ENCODE measurements at regions not wholly inside any gene's neighbourhood (a gene's known extent, or its start where the extent isn't known, plus 50 kb on each side); places are given as distances from the start of the nearest gene placed in this dataset.
A peak's percentile ranks its signal among the peaks of the same experiment; 100 is the strongest.
"Not testable (repeated sequence)": the region's sequence is repeated elsewhere in the genome, so short reads cannot be mapped to it uniquely, and the experiment has no call there.

DNA sequence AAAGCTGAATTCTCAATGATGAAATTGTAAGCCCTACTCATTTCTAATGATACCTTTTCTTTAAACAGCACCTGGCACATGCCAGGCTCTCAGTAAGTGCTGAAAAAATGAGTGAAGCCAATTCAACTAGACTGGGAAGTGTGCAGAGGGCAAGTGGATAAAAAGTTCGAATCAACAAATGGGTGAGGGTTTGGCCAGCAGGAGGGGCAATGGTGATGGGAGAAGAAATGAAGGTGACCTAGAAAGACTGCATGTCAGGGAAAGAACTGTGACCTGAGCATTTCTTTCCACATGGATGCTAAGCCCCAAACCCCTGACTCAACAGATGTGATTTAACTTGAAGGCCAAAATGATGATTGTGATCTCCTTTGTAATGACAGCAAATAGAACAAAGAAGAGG, 54.6 kb downstream of the DKK1 start:
- DNase-seq = no peak

DNA sequence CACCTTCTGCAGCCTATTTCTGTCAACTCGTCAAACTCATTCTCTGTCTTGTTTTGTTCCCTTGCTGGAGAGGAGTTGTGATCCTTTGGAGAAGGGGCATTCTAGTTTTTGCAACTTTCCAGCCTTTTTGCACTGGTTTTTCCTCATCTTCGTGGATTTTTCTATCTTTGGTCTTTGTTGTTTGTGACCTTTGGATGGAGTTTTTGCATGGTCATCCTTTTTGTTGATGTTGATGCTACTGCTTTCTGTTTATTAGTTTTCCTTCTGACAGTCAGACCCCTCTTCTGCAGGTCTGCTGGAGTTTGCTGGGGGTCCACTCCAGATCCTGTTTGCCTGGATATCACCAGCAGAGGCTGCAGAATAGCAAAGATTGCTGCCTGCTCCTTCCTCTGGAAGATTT, 60.1 kb downstream of the DKK1 start:
- DNase-seq = not testable (repeated sequence)

GRCh38 chr10:52376694-52377354, 62.7 kb downstream of the DKK1 start:
- no peak for DNase-seq

DNA sequence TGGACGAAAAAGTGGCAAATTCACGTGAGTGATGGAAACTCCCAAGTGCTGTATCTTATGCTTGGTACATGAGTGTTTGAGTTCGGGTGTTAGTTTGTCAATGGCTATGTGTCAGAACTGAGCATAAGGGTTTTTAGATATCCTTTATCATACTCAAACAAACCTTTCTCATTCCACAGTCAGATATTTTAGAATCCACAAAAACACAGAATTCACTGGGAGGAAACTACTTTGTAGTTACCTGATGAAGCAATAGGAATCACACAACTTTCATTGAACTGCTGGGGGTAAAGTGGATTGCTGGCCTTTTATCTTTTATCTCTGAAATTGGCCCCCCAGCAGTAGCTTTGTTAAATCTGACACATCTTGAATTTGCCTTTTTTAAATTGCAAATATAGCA, 64.0 kb downstream of the DKK1 start:
- no peak for DNase-seq

GRCh38 chr10:52379287-52379686, 65.2 kb downstream of the DKK1 start:
- DNase-seq = no peak

DNA sequence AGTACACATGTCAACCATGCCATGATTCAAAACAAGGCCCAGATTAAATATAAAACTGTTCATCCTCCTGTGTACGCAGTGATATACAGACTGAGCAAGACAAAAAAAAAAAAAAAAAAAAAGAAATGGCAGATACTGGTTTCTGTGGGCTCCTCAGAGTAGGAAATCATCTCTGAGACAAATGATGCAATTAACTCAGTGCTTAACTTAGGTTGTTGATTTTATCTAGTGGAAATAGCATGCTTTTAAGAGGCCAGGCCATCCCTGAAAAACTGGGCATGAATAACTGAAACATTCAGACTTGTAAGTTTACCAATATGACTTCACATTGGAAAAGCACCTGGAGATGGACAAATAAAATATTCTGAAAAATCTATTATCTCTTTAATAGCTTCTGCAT, 69.0 kb downstream of the DKK1 start:
- DNase-seq = no peak

DNA sequence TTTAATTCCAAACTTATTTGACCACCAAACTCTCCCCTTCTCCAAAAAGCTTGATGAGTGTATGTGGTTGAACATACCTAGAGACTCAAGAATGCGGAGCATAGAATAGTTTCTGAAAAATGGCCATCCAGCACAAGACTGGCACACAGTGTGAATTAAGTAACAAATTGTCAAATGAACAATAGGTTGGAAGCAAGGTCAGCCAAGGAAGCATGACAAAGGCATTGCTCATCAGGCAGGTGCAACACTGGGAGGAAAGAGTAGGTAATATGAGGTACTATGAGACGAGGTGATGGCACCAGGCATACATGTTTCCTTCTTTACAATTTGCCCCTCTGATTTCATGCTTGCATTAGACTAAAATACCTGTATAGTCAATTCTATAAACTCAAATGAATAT, 73.7 kb downstream of the DKK1 start:
- DNase-seq = no peak

DNA sequence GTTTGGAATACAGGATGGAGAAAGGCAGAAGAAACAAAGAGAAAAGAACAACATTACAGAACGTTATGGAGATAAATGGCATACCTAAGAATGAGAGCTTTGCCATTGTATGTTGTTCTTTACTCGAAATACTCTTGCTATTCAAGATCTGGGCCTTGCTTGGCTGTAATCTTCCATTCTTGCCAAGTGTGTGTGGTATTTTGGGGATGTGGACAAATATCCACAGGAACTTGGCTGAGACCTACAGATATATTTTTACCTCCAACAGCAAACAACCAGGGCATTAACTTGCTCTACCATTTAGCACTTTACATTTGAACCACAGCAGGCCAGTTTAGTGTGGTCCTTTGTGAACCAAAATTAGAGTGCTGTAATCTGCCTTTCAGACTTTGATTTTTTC, 76.3 kb downstream of the DKK1 start:
- no peak for DNase-seq

- no peak for DNase-seq
Observed at GRCh38 chr10:52391927-52392602, 78.0 kb downstream of the DKK1 start.

- no peak for DNase-seq
Observed at GRCh38 chr10:52394246-52394645, 80.2 kb downstream of the DKK1 start.

GRCh38 chr10:52400562-52400961, 86.5 kb downstream of the DKK1 start:
- no peak for DNase-seq

- DNase-seq = not testable (repeated sequence)
Observed at GRCh38 chr10:52403801-52404200, 89.7 kb downstream of the DKK1 start.

- no peak for DNase-seq
Observed at GRCh38 chr10:52409195-52409594, 95.1 kb downstream of the DKK1 start.

- DNase-seq = no peak
Observed at GRCh38 chr10:52409928-52410327, 95.8 kb downstream of the DKK1 start.

GRCh38 chr10:52410916-52411315, 96.8 kb downstream of the DKK1 start:
- no peak for DNase-seq

DNA sequence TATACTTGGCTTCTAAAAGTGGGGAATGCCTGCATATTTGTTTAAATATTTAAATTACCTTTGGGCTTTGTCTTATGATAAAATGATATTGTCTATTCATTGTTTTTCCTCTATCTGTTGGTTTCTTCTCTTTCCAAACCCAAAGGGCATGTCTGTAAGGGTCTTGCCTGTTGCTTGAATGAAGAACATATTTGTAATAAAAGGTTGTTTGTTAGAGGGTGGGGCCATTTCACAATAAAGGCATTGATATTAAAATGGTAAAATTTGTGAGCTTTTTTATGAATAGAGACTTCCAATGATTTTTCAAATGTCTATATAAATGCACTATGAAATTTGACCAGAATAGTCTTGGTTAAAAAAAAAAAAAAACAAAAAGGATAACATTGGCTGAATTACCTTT, 105.2 kb downstream of the DKK1 start:
- DNase-seq = no peak

GRCh38 chr10:52420656-52421055, 106.6 kb downstream of the DKK1 start:
- no peak for DNase-seq

- DNase-seq = no peak
Observed at GRCh38 chr10:52423369-52423768, 109.3 kb downstream of the DKK1 start.

DNA sequence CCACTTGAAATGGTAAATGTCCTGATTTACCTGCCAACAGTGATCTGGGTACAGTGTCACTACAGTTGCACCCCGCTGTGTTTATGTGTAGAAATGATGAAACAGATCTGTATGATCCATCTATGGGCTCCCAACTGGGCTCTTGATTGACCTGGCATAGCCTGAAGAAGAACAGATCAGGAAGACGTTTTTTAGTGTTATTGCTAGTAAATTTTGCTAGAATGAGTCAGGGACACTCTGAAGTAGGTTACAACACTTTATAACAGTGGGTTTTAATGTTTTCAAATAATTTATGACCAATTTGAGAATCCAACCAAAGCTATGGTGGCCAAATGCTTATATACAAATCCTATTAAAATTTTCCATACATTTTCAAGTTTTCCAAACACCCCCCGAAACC, 110.3 kb downstream of the DKK1 start:
- DNase-seq = peak; percentile 7

- no peak for DNase-seq
Observed at GRCh38 chr10:52434734-52435133, 120.7 kb downstream of the DKK1 start.

GRCh38 chr10:52436664-52437063, 122.6 kb downstream of the DKK1 start:
- DNase-seq = no peak

DNA sequence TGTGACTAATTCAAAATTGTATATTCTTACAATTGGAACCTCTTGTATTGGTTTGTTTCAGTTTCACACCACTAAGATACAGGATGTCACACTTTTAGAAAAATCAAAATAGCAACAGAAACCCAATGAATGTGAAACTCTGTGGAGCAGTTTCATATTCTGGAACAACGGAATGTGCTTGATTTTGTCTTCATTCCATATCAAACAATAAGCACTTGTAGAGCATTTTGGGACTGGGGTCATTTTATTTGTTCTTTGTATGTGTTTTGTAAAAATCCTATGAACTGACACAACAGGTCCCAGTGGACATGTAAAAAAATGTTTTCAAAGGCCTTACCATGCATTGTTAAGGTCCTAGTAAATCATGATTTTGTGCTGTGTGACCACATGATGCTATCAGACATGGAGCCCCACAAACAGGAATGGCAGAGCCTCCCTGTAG, 123.1 kb downstream of the DKK1 start:
- DNase-seq = no peak

- DNase-seq = no peak
Observed at GRCh38 chr10:52438119-52438518, 124.0 kb downstream of the DKK1 start.

GRCh38 chr10:52440612-52441285, 126.7 kb downstream of the DKK1 start:
- no peak for DNase-seq

Measured in HCEC 1CT (cell line).